ENCODE measurements at regions not wholly inside any gene's neighbourhood (a gene's known extent, or its start where the extent isn't known, plus 50 kb on each side); places are given as distances from the start of the nearest gene placed in this dataset.
A peak's percentile ranks its signal among the peaks of the same experiment; 100 is the strongest.
"Not testable (repeated sequence)": the region's sequence is repeated elsewhere in the genome, so short reads cannot be mapped to it uniquely, and the experiment has no call there.

- no peak for DNase-seq
- Histone ChIP-seq H2AFZ (ENCODE audit: low read depth) (no peak overlapping the region), H3K9ac (no peak overlapping the region), H3K27me3 (ENCODE audit: insufficient read depth) (no peaks in the 10 kb centered on the region), H3F3A (replicated peaks; ENCODE audit: insufficient read depth) (no peaks in the 10 kb centered on the region), H3K4me3 (ENCODE audit: low read depth in 2 of 2, low read length in 1 of 2) (no peak overlapping the region), H3K27ac (ENCODE audit: low read depth in 2 of 2, low read length in 1 of 2) (no peak overlapping the region), H4K20me1 (ENCODE audit: insufficient read depth) (no peaks in the 10 kb centered on the region), H3K9me2 (no peaks in the 10 kb centered on the region), H3K36me3 (replicated peaks in 1 of 2; ENCODE audit: control insufficient read depth in 1 of 2, insufficient read depth in 2 of 2, low read length in 1 of 2) (no peaks in the 10 kb centered on the region), H3K79me2 (ENCODE audit: insufficient read depth) (no peaks in the 10 kb centered on the region), H3K4me2 (no peak overlapping the region), H3K4me1 (ENCODE audit: control insufficient read depth in 1 of 2, insufficient read depth in 2 of 2, low read depth in 1 of 2, low read length in 1 of 2) (peaks cover 0 to 4% of the 10 kb centered on the region in 2 experiments; a peak in 1 of 4 replicates), H3K9me3 (no peaks in the 10 kb centered on the region)
- CTCF ChIA-PET, result interaction anchor here (0.7 kb wide), 1 partner anchor 299 kb away, joined by 3 read pairs; no protein-coding TSS in a partner anchor
- 83% methylated on average over 7 of the region's 7 CpGs for WGBS (ENCODE audit: low lambda C conversion rate)
- POLR2A ChIA-PET, result no interaction called here
- TF ChIP-seq YY1 (IDR thresholded peaks at IDR 0.05; ENCODE audit: low read depth) (no peak), EZH2phosphoT487 (IDR thresholded peaks at IDR 0.05; ENCODE audit: borderline replicate concordance, low read depth) (no peak), RXRA (IDR thresholded peaks at IDR 0.05; ENCODE audit: borderline replicate concordance, low read depth) (no peak), FOSL2 (IDR thresholded peaks at IDR 0.05; ENCODE audit: borderline replicate concordance, low read depth) (no peak), JUND (IDR thresholded peaks at IDR 0.05) (no peak), TAF1 (IDR thresholded peaks at IDR 0.05; ENCODE audit: borderline replicate concordance, low read depth, low read length) (no peak), GATA2 (CRISPR knock-in tag; IDR thresholded peaks at IDR 0.05) (no peak), MAX (IDR thresholded peaks at IDR 0.05; ENCODE audit: low read depth) (no peak), NRF1 (IDR thresholded peaks at IDR 0.05; ENCODE audit: low read depth, low read length) (no peak), MXI1 (IDR thresholded peaks at IDR 0.05; ENCODE audit: low read depth, low read length) (no peak), RFX5 (IDR thresholded peaks at IDR 0.05; ENCODE audit: low read length) (no peak), RAD21 (IDR thresholded peaks at IDR 0.05; ENCODE audit: low read length) (no peak)
These were observed 96.1 kb upstream of the IFNG-AS1 start for GRCh38 chr12:67893022-67893580.

- CTCF ChIA-PET; H3K79me2 ChIP-seq (ENCODE audit: insufficient read depth); POLR2A ChIA-PET; H3F3A ChIP-seq (replicated peaks; ENCODE audit: insufficient read depth); H3K4me1 ChIP-seq (ENCODE audit: control insufficient read depth in 1 of 2, insufficient read depth in 2 of 2, low read depth in 1 of 2, low read length in 1 of 2); H3K4me2 ChIP-seq; H3K27ac ChIP-seq (ENCODE audit: low read depth in 2 of 2, low read length in 1 of 2); H3K36me3 ChIP-seq (replicated peaks in 1 of 2; ENCODE audit: control insufficient read depth in 1 of 2, insufficient read depth in 2 of 2, low read length in 1 of 2); DNase-seq; H3K4me3 ChIP-seq (ENCODE audit: low read depth in 2 of 2, low read length in 1 of 2); H4K20me1 ChIP-seq (ENCODE audit: insufficient read depth); H3K27me3 ChIP-seq (ENCODE audit: insufficient read depth); H3K9me3 ChIP-seq; H3K9ac ChIP-seq; H2AFZ ChIP-seq (ENCODE audit: low read depth); H3K9me2 ChIP-seq: not testable (repeated sequence)
- WGBS (ENCODE audit: low lambda C conversion rate), result 84% methylated on average over 12 of the region's 13 CpGs
These were observed 88.8 kb upstream of the IFNG-AS1 start for GRCh38 chr12:67900418-67900817.

GRCh38 chr12:67909091-67909531 is 80.1 kb upstream of the IFNG-AS1 start:
- peaks cover 21% of the 10 kb centered on the region for H3F3A ChIP-seq (replicated peaks; ENCODE audit: insufficient read depth)
- H3K27ac ChIP-seq (ENCODE audit: low read depth in 2 of 2, low read length in 1 of 2), result peak overlapping the region in 1 of 2 experiments; percentile 96; a peak in 3 of 4 replicates
- H3K36me3 ChIP-seq (replicated peaks in 1 of 2; ENCODE audit: control insufficient read depth in 1 of 2, insufficient read depth in 2 of 2, low read length in 1 of 2), result no peaks in the 10 kb centered on the region
- ChIA-PET POLR2A (no interaction called here), CTCF (interaction anchor here (1.1 kb wide), 1 partner anchor 34 kb away, joined by 3 read pairs; no protein-coding TSS in a partner anchor)
- no peaks in the 10 kb centered on the region for H4K20me1 ChIP-seq (ENCODE audit: insufficient read depth)
- no peaks in the 10 kb centered on the region for H3K79me2 ChIP-seq (ENCODE audit: insufficient read depth)
- H3K9me2 ChIP-seq, result no peaks in the 10 kb centered on the region
- peaks cover 0 to 23% of the 10 kb centered on the region in 2 experiments; a peak in 2 of 4 replicates for H3K4me1 ChIP-seq (ENCODE audit: control insufficient read depth in 1 of 2, insufficient read depth in 2 of 2, low read depth in 1 of 2, low read length in 1 of 2)
- H3K4me2 ChIP-seq, result no peak overlapping the region
- H3K4me3 ChIP-seq (ENCODE audit: low read depth in 2 of 2, low read length in 1 of 2), result no peak overlapping the region
- WGBS (ENCODE audit: low lambda C conversion rate), result 61% methylated on average over 4 of the region's 4 CpGs
- DNase-seq, result no peak
- no peak overlapping the region for H2AFZ ChIP-seq (ENCODE audit: low read depth)
- H3K9me3 ChIP-seq, result peaks cover 8% of the 10 kb centered on the region; the same call in 1 of the 2 replicates
- H3K27me3 ChIP-seq (ENCODE audit: insufficient read depth), result no peaks in the 10 kb centered on the region
- H3K9ac ChIP-seq, result peak overlapping the region; percentile 57; the same call in 1 of the 2 replicates
- TF ChIP-seq USF2 (IDR thresholded peaks at IDR 0.05; ENCODE audit: borderline replicate concordance, low read depth, low read length), result no peak
- TF ChIP-seq MAX (IDR thresholded peaks at IDR 0.05; ENCODE audit: low read depth), result no peak
- TF ChIP-seq PBX3 (IDR thresholded peaks at IDR 0.05), result peak; percentile 22; the same call in 1 of the 2 replicates
- peak in 1 of 2 experiments; percentile 46; a peak in 1 of 4 replicates for TF ChIP-seq EP300 (IDR thresholded peaks at IDR 0.05; ENCODE audit: borderline replicate concordance in 1 of 2, low read depth in 1 of 2, low read length in 1 of 2)
- no peak for TF ChIP-seq NFIC (IDR thresholded peaks at IDR 0.05; ENCODE audit: borderline replicate concordance)
- no peak for TF ChIP-seq TEAD4 (IDR thresholded peaks at IDR 0.05; ENCODE audit: borderline replicate concordance, insufficient read depth)
- TF ChIP-seq CTCF (IDR thresholded peaks at IDR 0.05), result no peak
- TF ChIP-seq JUND (IDR thresholded peaks at IDR 0.05), result peak; percentile 53
- peak; percentile 38; the same call in 1 of the 2 replicates for TF ChIP-seq FOSL2 (IDR thresholded peaks at IDR 0.05; ENCODE audit: borderline replicate concordance, low read depth)

All from SK-N-SH (cell line).